HepG2 (cell line): ENCODE measurements at regions not wholly inside any gene's neighbourhood (a gene's known extent, or its start where the extent isn't known, plus 50 kb on each side); places are given as distances from the start of the nearest gene placed in this dataset.

Experiments used
- ATF2 ChIP-seq: sonication (generic); formaldehyde crosslinking; IDR thresholded peaks from 2 replicates; pipeline ENCODE4 v1.4.0; 2020; ENCODE audit warnings: missing genetic modification reagents
- DPF2 ChIP-seq: sonication (generic); formaldehyde crosslinking; IDR thresholded peaks from 2 replicates; pipeline ENCODE4 v1.4.0; 2020; ENCODE audit warnings: mild to moderate bottlenecking, low read depth, missing genetic modification reagents, borderline replicate concordance
- GABPB1 ChIP-seq: IDR thresholded peaks from 2 replicates; pipeline ENCODE4 v1.6.1; 2016; ENCODE audit warnings: mild to moderate bottlenecking, missing genetic modification reagents, moderate library complexity, missing compliant biosample characterization
- SP2 ChIP-seq: sonication (generic); formaldehyde crosslinking; IDR thresholded peaks from 2 replicates; pipeline ENCODE4 v1.5.1; 2020; ENCODE audit warnings: mild to moderate bottlenecking, missing genetic modification reagents
- THRA ChIP-seq: sonication (generic); formaldehyde crosslinking; IDR thresholded peaks from 2 replicates; pipeline ENCODE4 v1.4.0; 2020; ENCODE audit warnings: missing genetic modification reagents, borderline replicate concordance
- ZNF263 ChIP-seq: sonication (generic); formaldehyde crosslinking; IDR thresholded peaks from 2 replicates; pipeline ENCODE4 v1.4.0; 2020; ENCODE audit warnings: missing genetic modification reagents
- ZNF788 ChIP-seq: sonication (generic); formaldehyde crosslinking; IDR thresholded peaks from 2 replicates; pipeline ENCODE4 v1.5.0; 2020; ENCODE audit warnings: mild to moderate bottlenecking, missing genetic modification reagents, borderline replicate concordance

DNA sequence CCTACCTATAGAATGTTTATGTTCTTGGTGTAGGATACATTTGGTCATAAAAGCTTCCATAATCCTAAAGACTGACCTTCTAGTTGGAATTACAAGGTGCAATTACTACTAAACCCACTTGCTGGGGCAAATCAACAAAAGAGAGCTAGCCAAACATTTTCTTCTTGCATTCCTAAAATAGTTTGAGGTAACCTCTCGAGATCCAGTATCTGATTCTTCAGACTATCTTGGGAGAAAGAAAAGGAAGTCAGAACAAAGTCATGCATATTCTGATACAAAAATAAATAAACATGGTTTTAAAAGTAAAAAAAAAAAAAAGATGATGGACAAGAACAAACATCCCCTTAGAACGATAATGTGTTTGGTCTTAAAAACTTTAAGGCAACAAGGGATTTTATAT is 294.2 kb upstream of the RSPO3 start:
- TF ChIP-seq ZNF263 (CRISPR knock-in tag) (no peak), ATF2 (CRISPR knock-in tag) (no peak), ZNF788 (CRISPR knock-in tag) (no peak), THRA (no peak), SP2 (CRISPR knock-in tag) (no peak), DPF2 (CRISPR knock-in tag) (no peak), GABPB1 (no peak)
